Heart right ventricle (tissue), 16 donors: ENCODE measurements at regions not wholly inside any gene's neighbourhood (a gene's known extent, or its start where the extent isn't known, plus 50 kb on each side); places are given as distances from the start of the nearest gene placed in this dataset.

ENCODE experiments used
- ATAC-seq, 8 donors: fragments of 200-7000 bp; cut with Tn5 transposase; one replicate each; pipeline ENCODE4 v1.9.1; 2020; ENCODE audit warnings: mild to moderate bottlenecking in 8 of 8, moderate library complexity in 8 of 8, moderate number of reproducible peaks in 1 of 8
- DNase-seq, 2 donors: peaks; one replicate each; pipeline ENCODE4 v3.0.0-alpha.2; 2020
- H3K27ac ChIP-seq, 10 donors: fragments of 200-600 bp; sonication (generic) in 2 of 10; one replicate each; pipeline versions ENCODE4 v1.5.0 to v1.8.0; 2020 to 2022; ENCODE audit warnings: mild to moderate bottlenecking in 3 of 10
- H3K27me3 ChIP-seq, 7 donors: fragments of 200-600 bp; one replicate each; pipeline ENCODE4 v1.8.0; 2021 to 2022; ENCODE audit warnings: mild to moderate bottlenecking in 2 of 7
- H3K36me3 ChIP-seq, 9 donors: fragments of 200-600 bp; sonication (generic) in 1 of 9; one replicate each; pipeline versions ENCODE4 v1.5.0 to v1.8.0; 2020 to 2022; ENCODE audit warnings: mild to moderate bottlenecking in 2 of 9
- H3K4me1 ChIP-seq, 9 donors: fragments of 200-600 bp; sonication (generic) in 1 of 9; one replicate each; pipeline versions ENCODE4 v1.5.0 to v1.8.0; 2020 to 2022; ENCODE audit warnings: mild to moderate bottlenecking in 4 of 9
- H3K4me3 ChIP-seq, 10 donors: fragments of 200-600 bp; sonication (generic) in 2 of 10; one replicate each; pipeline versions ENCODE4 v1.5.0 to v1.8.0; 2020 to 2022; ENCODE audit warnings: mild to moderate bottlenecking in 7 of 10, moderate library complexity in 2 of 10
- H3K9me3 ChIP-seq, 11 donors: fragments of 200-600 bp in 10 of 11; sonication (generic) in 2 of 11; one replicate each; pipeline versions ENCODE4 v1.5.0 to v1.8.0; 2013 to 2022; ENCODE audit warnings: mild to moderate bottlenecking in 2 of 11, control low read depth in 1 of 11, moderate library complexity in 1 of 11
- WGBS, 2 donors: extraction: QIAGEN DNeasy Blood & Tissue Kit; methylation state at CpG; one replicate each; pipeline ENCODE4 v1.1.7; 2013; ENCODE audit warnings: inconsistent platforms in 1 of 2; 5-methylcytosine and 5-hydroxymethylcytosine counted together
- intact Hi-C, 10 donors: fragments of 100-400 bp; cut with DNase I; formaldehyde crosslinking; loops; one replicate each; pipeline versions ENCODE4 v1.11.1 to v1.14.2; 2022
- TF ChIP-seq, protein P1 (sequence below), 9 donors: fragments of 200-600 bp; sonication (generic) in 2 of 9; IDR thresholded peaks; one replicate each; pipeline versions ENCODE4 v1.5.0 to v1.8.0; 2021 to 2022; ENCODE audit warnings: antibody characterized with exemption in 9 of 9, mild to moderate bottlenecking in 5 of 9, moderate library complexity in 1 of 9
- donor health status: Arrhythmogenic right ventricular cardiomyopathy.
- donor health status: ischemic (EF 13 %, LVEDD 7.1; RV severe dilation, severe dysfunction).
- donor health status: healthy with polysubstance abuse.
- donor health status: DM: no; HTN: yes; CAD: no.
- donor health status: DM: no; HTN: no; CAD: no.
- donor health status: ischemic (EF 25% LVEDD 6.9; RV normal size, moderate dysfunction).
- donor health status: ischemic (EF 25% LVEDD 5.7; RV mildly dilated, moderate dysfunction).
- donor health status: healthy.
- donor health status: DM: yes; HTN: yes; CAD: no.
- donor health status: Ischemic cardiomyopathy.
- donor health status: ischemic (EF 35%, LVEDD 5.7; RV mildly dilated, moderate dysfunction).
- donor health status: nonischemic (EF 11% LVEDD 7.7; RV severe dilation, severe dysfunction).
- donor health status: DM: yes; HTN: yes; CAD: no.
- donor health status: PGD.
- donor health status: ischemic (EF 29% LVEDD 5.4; RV normal size, mild dysfunction).
- donor health status: nonischemic (EF 23%, LVEDD 6.1; RV moderate dilation, normal function).

DNA sequence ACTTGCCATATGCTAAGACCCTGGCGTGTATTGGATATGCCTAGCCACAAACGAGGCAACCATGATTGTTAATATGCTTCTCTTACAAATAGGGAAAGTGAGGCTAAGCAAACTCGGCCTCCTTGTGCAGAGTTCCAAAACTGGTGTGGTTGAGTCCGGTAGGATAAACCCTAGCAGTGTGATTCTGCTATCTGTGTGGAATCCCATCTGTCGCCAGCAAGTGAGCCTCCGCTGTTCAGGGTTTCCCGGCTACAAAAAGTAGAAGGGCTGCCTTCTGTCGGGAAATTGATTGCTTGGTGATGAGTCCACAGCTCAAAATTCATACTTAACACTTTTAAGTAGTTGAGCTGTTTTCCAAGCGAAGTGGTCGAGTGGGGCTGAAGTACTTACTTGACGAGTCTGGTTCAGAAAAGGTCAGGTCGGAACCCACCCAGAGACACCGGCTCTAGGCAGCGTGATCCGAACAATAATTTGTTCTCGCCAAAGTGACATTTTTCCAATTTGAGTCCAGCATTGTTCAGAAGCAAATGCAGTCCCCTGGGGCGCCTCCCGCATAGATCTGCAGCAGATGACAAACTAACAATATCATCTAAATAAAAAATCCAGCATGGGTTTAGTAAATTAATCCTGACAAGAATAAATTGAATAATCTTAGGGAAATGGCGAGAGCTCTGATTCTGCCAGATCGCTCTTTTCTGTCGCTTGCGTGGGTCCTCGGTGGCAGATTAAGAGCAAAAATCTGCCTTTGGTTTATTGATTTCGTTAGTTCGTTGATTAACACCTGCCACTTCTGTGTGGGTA lies 686.7 kb upstream of the RBFOX1 start:
- WGBS, 2 donors: 59 to 67% methylated on average over 25 of the region's 25 CpGs
- Histone ChIP-seq H3K4me1 (peaks cover 0 to 4% (median 0%) of the 10 kb centered on the region in 9 donors), H3K27me3 (peaks cover 0 to 54% (median 28%) of the 10 kb centered on the region in 7 donors), H3K36me3 (no peaks in the 10 kb centered on the region), H3K27ac (no peak overlapping the region), H3K4me3 (no peak overlapping the region), H3K9me3 (no peaks in the 10 kb centered on the region)
- TF ChIP-seq, protein P1, sequence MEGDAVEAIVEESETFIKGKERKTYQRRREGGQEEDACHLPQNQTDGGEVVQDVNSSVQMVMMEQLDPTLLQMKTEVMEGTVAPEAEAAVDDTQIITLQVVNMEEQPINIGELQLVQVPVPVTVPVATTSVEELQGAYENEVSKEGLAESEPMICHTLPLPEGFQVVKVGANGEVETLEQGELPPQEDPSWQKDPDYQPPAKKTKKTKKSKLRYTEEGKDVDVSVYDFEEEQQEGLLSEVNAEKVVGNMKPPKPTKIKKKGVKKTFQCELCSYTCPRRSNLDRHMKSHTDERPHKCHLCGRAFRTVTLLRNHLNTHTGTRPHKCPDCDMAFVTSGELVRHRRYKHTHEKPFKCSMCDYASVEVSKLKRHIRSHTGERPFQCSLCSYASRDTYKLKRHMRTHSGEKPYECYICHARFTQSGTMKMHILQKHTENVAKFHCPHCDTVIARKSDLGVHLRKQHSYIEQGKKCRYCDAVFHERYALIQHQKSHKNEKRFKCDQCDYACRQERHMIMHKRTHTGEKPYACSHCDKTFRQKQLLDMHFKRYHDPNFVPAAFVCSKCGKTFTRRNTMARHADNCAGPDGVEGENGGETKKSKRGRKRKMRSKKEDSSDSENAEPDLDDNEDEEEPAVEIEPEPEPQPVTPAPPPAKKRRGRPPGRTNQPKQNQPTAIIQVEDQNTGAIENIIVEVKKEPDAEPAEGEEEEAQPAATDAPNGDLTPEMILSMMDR (IDR thresholded peaks at IDR 0.05): no peak
- ATAC-seq (no peak), DNase-seq (no peak)
- intact Hi-C loops: loop anchor here in 4 of 10 donors (10.0 kb wide), 3 partner anchors 1141 to 1411 kb away; no protein-coding TSS in a partner anchor

DNA sequence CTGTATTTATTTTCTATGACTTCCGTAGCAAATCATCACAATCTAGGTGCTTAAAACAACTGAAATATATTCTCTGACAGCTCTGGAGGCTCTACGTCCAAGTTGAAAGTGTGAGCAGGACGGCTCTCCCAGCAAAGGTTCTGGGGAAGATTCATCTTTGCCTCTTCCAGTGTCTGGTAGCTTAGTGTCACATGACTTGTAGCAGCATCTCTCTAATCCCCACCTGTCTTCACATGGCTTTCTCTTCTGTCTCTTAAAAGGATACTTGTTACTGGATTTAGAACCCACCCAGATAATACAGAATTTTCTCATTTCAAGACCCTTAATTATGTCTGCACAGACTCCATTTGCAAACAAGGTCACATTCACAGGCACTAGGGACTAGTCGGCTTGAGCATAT lies 687.7 kb upstream of the RBFOX1 start:
- Histone ChIP-seq H3K4me1 (peaks cover 0 to 4% (median 0%) of the 10 kb centered on the region in 9 donors), H3K27me3 (peaks cover 0 to 48% (median 28%) of the 10 kb centered on the region in 7 donors), H3K4me3 (no peak overlapping the region), H3K36me3 (no peaks in the 10 kb centered on the region), H3K9me3 (no peaks in the 10 kb centered on the region), H3K27ac (no peak overlapping the region)
- ATAC-seq (no peak), DNase-seq (no peak)
- intact Hi-C loops: loop anchor here in 8 of 10 donors (5.0 to 10.0 kb wide), 6 partner anchors 1140 to 1410 kb away; no protein-coding TSS in a partner anchor
- TF ChIP-seq, protein P1 (IDR thresholded peaks at IDR 0.05): no peak
- 50 to 62% methylated on average over 4 of the region's 4 CpGs for WGBS, 2 donors

DNA sequence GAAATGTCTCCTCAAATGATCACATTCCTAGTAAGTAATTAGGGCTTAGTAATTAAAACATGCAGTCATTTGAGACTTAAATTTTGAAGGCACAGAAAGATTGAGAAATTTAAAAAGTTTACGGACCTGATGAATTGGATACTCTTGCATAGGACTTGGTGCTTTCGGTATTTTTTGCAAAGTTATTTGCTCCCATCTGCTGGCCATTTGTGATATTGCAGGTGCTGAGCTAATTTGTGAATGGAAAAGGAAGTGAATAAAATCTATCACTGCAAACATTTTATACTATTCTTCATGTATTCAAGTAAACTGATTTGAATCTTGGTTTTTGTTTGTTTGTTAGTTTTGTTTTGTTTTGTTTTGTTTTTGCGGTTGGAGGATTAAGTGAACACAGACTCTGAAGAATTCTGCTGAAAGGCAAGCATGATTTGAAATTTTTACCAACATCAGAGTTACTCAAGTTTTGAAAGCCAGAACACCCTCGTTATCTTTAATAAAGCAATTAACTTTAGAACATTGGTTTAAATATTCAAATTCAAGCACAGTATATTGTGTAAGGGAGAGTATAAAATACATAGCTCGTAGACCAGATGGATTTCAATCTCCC lies 689.5 kb upstream of the RBFOX1 start:
- intact Hi-C loops: loop anchor here in 9 of 10 donors (2.0 to 10.0 kb wide), 7 partner anchors 30 to 1408 kb away; no protein-coding TSS in a partner anchor

DNA sequence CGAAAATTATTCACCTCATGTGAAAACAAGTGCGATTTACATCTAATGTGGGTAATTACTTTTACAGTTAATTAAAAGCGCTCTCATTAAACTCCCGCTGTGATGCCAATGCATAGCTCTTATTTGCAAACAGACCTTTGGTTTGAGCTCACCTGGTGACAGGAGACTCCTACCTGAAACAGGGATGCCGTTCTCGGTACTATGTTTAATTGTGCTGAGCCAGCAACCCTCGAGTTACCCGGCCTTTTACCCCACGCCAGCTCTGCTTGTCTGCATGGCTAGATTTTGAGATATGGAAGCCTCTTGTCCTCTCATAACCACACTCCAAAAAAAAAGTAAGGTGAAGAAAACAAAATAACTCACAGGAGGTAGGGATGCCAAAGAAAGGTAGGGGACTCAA lies 690.4 kb upstream of the RBFOX1 start:
- no peak overlapping the region for H3K27ac ChIP-seq
- intact Hi-C loops: loop anchor here in 9 of 10 donors (2.0 to 10.0 kb wide), 7 partner anchors 29 to 1407 kb away; no protein-coding TSS in a partner anchor

More for the DNA sequence above, 689.5 kb upstream of the RBFOX1 start:
- H3K4me3 ChIP-seq: no peak overlapping the region
- peaks cover 0 to 4% (median 0%) of the 10 kb centered on the region in 9 donors for H3K4me1 ChIP-seq
- H3K9me3 ChIP-seq: no peaks in the 10 kb centered on the region
- peak in 1 of 2 donors; percentile 27 for DNase-seq
- 25 to 29% methylated on average over 5 of the region's 5 CpGs for WGBS, 2 donors
- H3K27me3 ChIP-seq: peaks cover 0 to 53% (median 28%) of the 10 kb centered on the region in 7 donors
- TF ChIP-seq, protein P1 (IDR thresholded peaks at IDR 0.05): peak; percentile 55 to 84 (median 80)
- no peak for ATAC-seq
- H3K27ac ChIP-seq: no peak overlapping the region
- H3K36me3 ChIP-seq: no peaks in the 10 kb centered on the region

More for the DNA sequence above, 690.4 kb upstream of the RBFOX1 start:
- DNase-seq: no peak
- Histone ChIP-seq H3K36me3 (no peaks in the 10 kb centered on the region), H3K27me3 (peaks cover 0 to 53% (median 28%) of the 10 kb centered on the region in 7 donors), H3K4me3 (no peak overlapping the region), H3K4me1 (peaks cover 0 to 4% (median 0%) of the 10 kb centered on the region in 9 donors), H3K9me3 (no peaks in the 10 kb centered on the region)
- TF ChIP-seq, protein P1 (IDR thresholded peaks at IDR 0.05): no peak
- 16 to 27% methylated on average over 9 of the region's 9 CpGs for WGBS, 2 donors
- ATAC-seq: no peak
